ENCODE measurements at regions not wholly inside any gene's neighbourhood (a gene's known extent, or its start where the extent isn't known, plus 50 kb on each side); places are given as distances from the start of the nearest gene placed in this dataset.

- no peak overlapping the region for H3K27ac ChIP-seq (ENCODE audit: insufficient read length, low read depth, low read length)
- H3K4me1 ChIP-seq (ENCODE audit: insufficient read depth, low read length) = no peaks in the 10 kb centered on the region
- no peak overlapping the region for H3K23ac ChIP-seq (ENCODE audit: insufficient read length, low read depth, low read length)
- Mint-ChIP-seq H3K9me3 (peaks cover 10 to 13% of the 10 kb centered on the region in 2 experiments; a peak in 4 of 5 replicates), H3K27ac (no peak overlapping the region), H3K4me1 (peaks cover 0 to 5% of the 10 kb centered on the region in 2 experiments; a peak in 2 of 4 replicates), H3K36me3 (ENCODE audit: insufficient read depth in 1 of 3, low read depth in 3 of 3) (peaks cover 8 to 23% (median 13%) of the 10 kb centered on the region in 3 experiments; a peak in 6 of 7 replicates), H3K4me3 (no peak overlapping the region), H3K27me3 (ENCODE audit: low read depth) (no peaks in the 10 kb centered on the region)
- no peaks in the 10 kb centered on the region for H3K23me2 ChIP-seq (ENCODE audit: insufficient read length, low read depth, low read length, poor library complexity, severe bottlenecking)
- no peak overlapping the region for H2AK5ac ChIP-seq (ENCODE audit: insufficient read length, low read length)
- H4K8ac ChIP-seq (replicated peaks; ENCODE audit: insufficient read length, low read depth, low read length) = no peak overlapping the region
- no peaks in the 10 kb centered on the region for H3K9me3 ChIP-seq (ENCODE audit: control insufficient read depth, low read depth, low read length)
- H4K5ac ChIP-seq (ENCODE audit: insufficient read length, low read depth, low read length) = no peak overlapping the region
- H3K4ac ChIP-seq (ENCODE audit: low read depth, low read length) = no peak overlapping the region
- H2BK120ac ChIP-seq (ENCODE audit: low read depth, low read length, poor library complexity, severe bottlenecking) = no peak overlapping the region
- H3K27me3 ChIP-seq (ENCODE audit: insufficient read depth, low read length) = no peaks in the 10 kb centered on the region
- H3K4me2 ChIP-seq (ENCODE audit: insufficient read depth, insufficient read length, low read length) = no peak overlapping the region
- no peak overlapping the region for H2BK12ac ChIP-seq (ENCODE audit: insufficient read length, low read depth, low read length)
- H3T11ph ChIP-seq (ENCODE audit: low read length) = no peak overlapping the region
- H4K91ac ChIP-seq (ENCODE audit: insufficient read length, low read depth, low read length) = no peak overlapping the region
- no peak overlapping the region for H3K18ac ChIP-seq (ENCODE audit: insufficient read length, low read depth, low read length)
- H3K79me1 ChIP-seq (ENCODE audit: insufficient read depth, low read depth, low read length, poor library complexity, severe bottlenecking) = no peaks in the 10 kb centered on the region
- H3K14ac ChIP-seq (ENCODE audit: insufficient read depth, low read length) = no peak overlapping the region
- no peaks in the 10 kb centered on the region for H3K79me2 ChIP-seq (ENCODE audit: insufficient read depth, low read length)
- no peak for TF ChIP-seq CTCF (conservative IDR thresholded peaks at IDR 0.05)
- H2BK15ac ChIP-seq (ENCODE audit: low read depth, low read length) = no peak overlapping the region
- DNase-seq = no peak
- no peaks in the 10 kb centered on the region for H4K20me1 ChIP-seq (ENCODE audit: control insufficient read depth, insufficient read depth, insufficient read length)
- WGBS (ENCODE audit: extremely low coverage, insufficient read length, low lambda C conversion rate) = no CpG with 5 or more reads among the region's 5 CpGs
- H2AFZ ChIP-seq (ENCODE audit: low read length) = no peak overlapping the region
- H3K9ac ChIP-seq (ENCODE audit: extremely low read depth, insufficient read length, low read length) = no peak overlapping the region
- H2BK20ac ChIP-seq (ENCODE audit: low read depth, low read length, poor library complexity, severe bottlenecking) = no peak overlapping the region
- no peak overlapping the region for H3K56ac ChIP-seq (ENCODE audit: insufficient read length, low read depth, low read length)
- H2BK5ac ChIP-seq (ENCODE audit: insufficient read length, low read length) = no peak overlapping the region
Measured at GRCh38 chr2:134035605-134036370, 218.1 kb upstream of the MGAT5 start.
